ENCODE measurements at regions not wholly inside any gene's neighbourhood (a gene's known extent, or its start where the extent isn't known, plus 50 kb on each side); places are given as distances from the start of the nearest gene placed in this dataset.

GRCh38 chr12:123034022-123034541 lies 53.6 kb downstream of the ARL6IP4 start:
- no peak for DNase-seq (ENCODE audit: low read depth)
- H3K27ac Mint-ChIP-seq (ENCODE audit: unreplicated experiment): no peak overlapping the region
- no peak overlapping the region for H3K4me3 Mint-ChIP-seq (ENCODE audit: unreplicated experiment)

GRCh38 chr12:123033392-123034021 lies 53.0 kb downstream of the ARL6IP4 start:
- Histone ChIP-seq H3K36me3 (ENCODE audit: insufficient read depth, low read length) (no peaks in the 10 kb centered on the region), H2AFZ (ENCODE audit: low read depth, low read length) (no peak overlapping the region), H3K4me1 (ENCODE audit: insufficient read depth, low read length) (peaks cover 12% of the 10 kb centered on the region), H3K9ac (ENCODE audit: low read length) (no peak overlapping the region), H3K4me3 (ENCODE audit: insufficient read depth, low read depth, low read length) (no peak overlapping the region), H4K20me1 (ENCODE audit: insufficient read depth, low read length) (peaks cover 11% of the 10 kb centered on the region), H3K27me3 (ENCODE audit: insufficient read depth, low read length) (no peaks in the 10 kb centered on the region), H3K4me2 (ENCODE audit: low read length) (no peak overlapping the region), H3K79me2 (ENCODE audit: insufficient read depth, low read length) (no peaks in the 10 kb centered on the region), H3K27ac (ENCODE audit: low read depth, low read length) (no peak overlapping the region), H3K9me3 (ENCODE audit: insufficient read depth, low read depth, low read length) (no peaks in the 10 kb centered on the region)
- Mint-ChIP-seq H3K27me3 (ENCODE audit: low read depth, unreplicated experiment) (no peaks in the 10 kb centered on the region), H3K4me1 (ENCODE audit: low read depth, unreplicated experiment) (peaks cover 9% of the 10 kb centered on the region), H3K36me3 (ENCODE audit: low read depth, unreplicated experiment) (peaks cover 13% of the 10 kb centered on the region), H3K9me3 (ENCODE audit: unreplicated experiment) (no peaks in the 10 kb centered on the region), H3K4me3 (ENCODE audit: unreplicated experiment) (no peak overlapping the region), H3K27ac (ENCODE audit: unreplicated experiment) (no peak overlapping the region)
- FAIRE-seq: no peak
- no peak for DNase-seq (ENCODE audit: low read depth)
- TF ChIP-seq CTCF (IDR thresholded peaks at IDR 0.05; ENCODE audit: insufficient read depth, low read depth, low read length) (no peak), EZH2 (IDR thresholded peaks at IDR 0.05; ENCODE audit: insufficient read depth, low read length) (no peak)

More at GRCh38 chr12:123034022-123034541, 53.6 kb downstream of the ARL6IP4 start:
- no peaks in the 10 kb centered on the region for H3K9me3 ChIP-seq (ENCODE audit: insufficient read depth, low read depth, low read length)
- peaks cover 2% of the 10 kb centered on the region for H3K9me3 Mint-ChIP-seq (ENCODE audit: unreplicated experiment)
- H3K9ac ChIP-seq (ENCODE audit: low read length): no peak overlapping the region
- peaks cover 13% of the 10 kb centered on the region for H3K36me3 Mint-ChIP-seq (ENCODE audit: low read depth, unreplicated experiment)
- no peak overlapping the region for H3K27ac ChIP-seq (ENCODE audit: low read depth, low read length)
- H2AFZ ChIP-seq (ENCODE audit: low read depth, low read length): no peak overlapping the region
- H3K4me1 ChIP-seq (ENCODE audit: insufficient read depth, low read length): peaks cover 12% of the 10 kb centered on the region
- no peaks in the 10 kb centered on the region for H3K27me3 Mint-ChIP-seq (ENCODE audit: low read depth, unreplicated experiment)
- FAIRE-seq: no peak
- H3K4me2 ChIP-seq (ENCODE audit: low read length): no peak overlapping the region
- no peaks in the 10 kb centered on the region for H3K79me2 ChIP-seq (ENCODE audit: insufficient read depth, low read length)
- no peak overlapping the region for H3K4me3 ChIP-seq (ENCODE audit: insufficient read depth, low read depth, low read length)
- peaks cover 9% of the 10 kb centered on the region for H3K4me1 Mint-ChIP-seq (ENCODE audit: low read depth, unreplicated experiment)
- H4K20me1 ChIP-seq (ENCODE audit: insufficient read depth, low read length): peaks cover 11% of the 10 kb centered on the region
- TF ChIP-seq EZH2 (IDR thresholded peaks at IDR 0.05; ENCODE audit: insufficient read depth, low read length) (no peak), CTCF (IDR thresholded peaks at IDR 0.05; ENCODE audit: insufficient read depth, low read depth, low read length) (no peak)
- no peaks in the 10 kb centered on the region for H3K27me3 ChIP-seq (ENCODE audit: insufficient read depth, low read length)
- no peaks in the 10 kb centered on the region for H3K36me3 ChIP-seq (ENCODE audit: insufficient read depth, low read length)

- no peak overlapping the region for H3K9ac ChIP-seq (ENCODE audit: low read length)
- no peak overlapping the region for H3K4me3 ChIP-seq (ENCODE audit: insufficient read depth, low read depth, low read length)
- no peak overlapping the region for H3K27ac Mint-ChIP-seq (ENCODE audit: unreplicated experiment)
- peaks cover 20% of the 10 kb centered on the region for H3K36me3 Mint-ChIP-seq (ENCODE audit: low read depth, unreplicated experiment)
- FAIRE-seq (no peak), DNase-seq (ENCODE audit: low read depth) (no peak)
- peaks cover 9% of the 10 kb centered on the region for H3K4me1 Mint-ChIP-seq (ENCODE audit: low read depth, unreplicated experiment)
- H3K27ac ChIP-seq (ENCODE audit: low read depth, low read length): no peak overlapping the region
- H3K27me3 Mint-ChIP-seq (ENCODE audit: low read depth, unreplicated experiment): no peaks in the 10 kb centered on the region
- H3K27me3 ChIP-seq (ENCODE audit: insufficient read depth, low read length): no peaks in the 10 kb centered on the region
- no peak overlapping the region for H3K4me2 ChIP-seq (ENCODE audit: low read length)
- no peaks in the 10 kb centered on the region for H3K9me3 Mint-ChIP-seq (ENCODE audit: unreplicated experiment)
- H3K79me2 ChIP-seq (ENCODE audit: insufficient read depth, low read length): no peaks in the 10 kb centered on the region
- TF ChIP-seq EZH2 (IDR thresholded peaks at IDR 0.05; ENCODE audit: insufficient read depth, low read length) (no peak), CTCF (IDR thresholded peaks at IDR 0.05; ENCODE audit: insufficient read depth, low read depth, low read length) (no peak)
- peaks cover 11% of the 10 kb centered on the region for H4K20me1 ChIP-seq (ENCODE audit: insufficient read depth, low read length)
- no peaks in the 10 kb centered on the region for H3K36me3 ChIP-seq (ENCODE audit: insufficient read depth, low read length)
- H2AFZ ChIP-seq (ENCODE audit: low read depth, low read length): no peak overlapping the region
- H3K9me3 ChIP-seq (ENCODE audit: insufficient read depth, low read depth, low read length): no peaks in the 10 kb centered on the region
- H3K4me1 ChIP-seq (ENCODE audit: insufficient read depth, low read length): peaks cover 12% of the 10 kb centered on the region
- H3K4me3 Mint-ChIP-seq (ENCODE audit: unreplicated experiment): no peak overlapping the region
Measured at GRCh38 chr12:123032736-123033391, 52.4 kb downstream of the ARL6IP4 start.

Measured in astrocyte (in vitro differentiated cells and primary cell).